Activated CD8-positive, alpha-beta T cell treated with anti-CD3 and anti-CD28 coated beads for 36 hours (primary cell): ENCODE measurements at regions not wholly inside any gene's neighbourhood (a gene's known extent, or its start where the extent isn't known, plus 50 kb on each side); places are given as distances from the start of the nearest gene placed in this dataset.

Experiments
- ATAC-seq: fragments of 200-7000 bp; cut with Tn5 transposase; one replicate; pipeline ENCODE4 v1.10.0; 2021; ENCODE audit warnings: mild to moderate bottlenecking, moderate library complexity
- CTCF ChIA-PET: fragments of 350-600 bp; sonication (Branson Sonifier 250); formaldehyde crosslinking; loops from one replicate; lab custom pipeline; 2021; ENCODE audit warnings: antibody characterized with exemption; lab: Charles Lee
- POLR2A ChIA-PET: fragments of 350-600 bp; sonication (Branson Sonifier 250); formaldehyde crosslinking; loops from one replicate; lab custom pipeline; 2021; ENCODE audit warnings: antibody characterized with exemption; lab: Charles Lee
- DNase-seq: peaks from one replicate; pipeline ENCODE4 v3.0.0-alpha.2; 2020
- H3K27ac Mint-ChIP-seq: one replicate; pipeline ENCODE4 v1.8.0; 2021; ENCODE audit warnings: mild to moderate bottlenecking, mixed read lengths
- H3K27me3 Mint-ChIP-seq: one replicate; pipeline ENCODE4 v1.8.0; 2021; ENCODE audit warnings: mixed read lengths
- H3K36me3 Mint-ChIP-seq: one replicate; pipeline ENCODE4 v1.8.0; 2021; ENCODE audit warnings: low read depth, mixed read lengths
- H3K4me1 Mint-ChIP-seq: one replicate; pipeline ENCODE4 v1.8.0; 2021; ENCODE audit warnings: low read depth, mixed read lengths
- H3K4me3 Mint-ChIP-seq: one replicate; pipeline ENCODE4 v1.8.0; 2021; ENCODE audit warnings: mild to moderate bottlenecking, moderate library complexity, mixed read lengths
- H3K9me3 Mint-ChIP-seq: one replicate; pipeline ENCODE4 v1.8.0; 2021; ENCODE audit warnings: mixed read lengths
- CTCF ChIP-seq: fragments of 200-600 bp; IDR thresholded peaks from one replicate; pipeline ENCODE4 v1.8.0; 2022; ENCODE audit warnings: antibody characterized with exemption, mild to moderate bottlenecking
- intact Hi-C: fragments of 100-400 bp; cut with micrococcal nuclease; formaldehyde crosslinking; loops from one replicate; pipeline ENCODE4 v1.10.0; 2022

GRCh38 chr4:74670583-74670982 lies 123.7 kb downstream of the BTC start:
- H3K9me3 Mint-ChIP-seq, result no peaks in the 10 kb centered on the region
- DNase-seq, result no peak
- ChIA-PET POLR2A (no interaction called here), CTCF (interaction anchor here (0.9 to 2.3 kb wide), 6 partner anchors 34 to 442 kb away, joined by 3 to 19 read pairs (median 4); no protein-coding TSS in a partner anchor)
- intact Hi-C loops, result loop anchor here (5.0 to 10.0 kb wide), 4 partner anchors 136 to 446 kb away; no protein-coding TSS in a partner anchor
- no peak for ATAC-seq
- TF ChIP-seq CTCF, result no peak
- H3K27ac Mint-ChIP-seq, result no peak overlapping the region
- H3K36me3 Mint-ChIP-seq, result no peaks in the 10 kb centered on the region
- H3K27me3 Mint-ChIP-seq, result peaks cover 8% of the 10 kb centered on the region
- H3K4me1 Mint-ChIP-seq, result no peaks in the 10 kb centered on the region
- no peak overlapping the region for H3K4me3 Mint-ChIP-seq

DNA sequence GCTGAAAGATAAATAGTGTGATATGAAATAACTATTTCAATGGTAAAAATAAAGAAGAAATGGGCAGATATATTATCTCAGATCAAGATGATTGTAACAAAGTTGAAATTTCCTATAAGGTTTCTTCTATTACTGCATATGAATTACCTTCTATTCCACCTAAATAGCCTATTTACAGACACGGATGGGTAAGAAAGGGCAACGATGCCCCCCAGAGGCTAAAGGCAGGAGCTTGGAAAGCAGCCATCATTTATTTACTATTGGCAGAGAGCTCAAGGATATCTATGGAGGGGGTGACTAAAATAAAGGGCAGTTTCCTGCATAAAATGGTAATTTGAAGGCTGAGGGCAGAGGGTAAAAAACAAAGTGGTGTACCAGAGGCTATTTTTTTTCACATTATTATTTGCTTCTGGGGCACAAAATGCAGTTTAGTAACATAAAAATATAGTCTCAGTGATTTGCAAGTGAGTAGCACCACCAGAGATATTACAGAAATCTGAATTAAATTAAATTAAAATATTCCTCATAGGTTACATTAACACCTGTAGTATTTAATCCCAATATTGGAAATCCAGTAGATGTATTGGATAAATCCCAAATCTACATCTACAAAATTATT lies 123.1 kb downstream of the BTC start:
- Mint-ChIP-seq H3K27me3 (peaks cover 9% of the 10 kb centered on the region), H3K4me1 (no peaks in the 10 kb centered on the region), H3K9me3 (no peaks in the 10 kb centered on the region), H3K36me3 (no peaks in the 10 kb centered on the region), H3K27ac (no peak overlapping the region), H3K4me3 (no peak overlapping the region)
- POLR2A ChIA-PET, result no interaction called here
- ATAC-seq, result peak; percentile 73
- CTCF ChIA-PET, result interaction anchor here (0.6 to 2.3 kb wide), 19 partner anchors 10 to 445 kb away, joined by 3 to 19 read pairs (median 3); no protein-coding TSS in a partner anchor
- DNase-seq, result peak; percentile 70
- intact Hi-C loops, result loop anchor here (5.0 to 10.0 kb wide), 4 partner anchors 136 to 446 kb away; no protein-coding TSS in a partner anchor
- TF ChIP-seq CTCF, result peak; percentile 62

DNA sequence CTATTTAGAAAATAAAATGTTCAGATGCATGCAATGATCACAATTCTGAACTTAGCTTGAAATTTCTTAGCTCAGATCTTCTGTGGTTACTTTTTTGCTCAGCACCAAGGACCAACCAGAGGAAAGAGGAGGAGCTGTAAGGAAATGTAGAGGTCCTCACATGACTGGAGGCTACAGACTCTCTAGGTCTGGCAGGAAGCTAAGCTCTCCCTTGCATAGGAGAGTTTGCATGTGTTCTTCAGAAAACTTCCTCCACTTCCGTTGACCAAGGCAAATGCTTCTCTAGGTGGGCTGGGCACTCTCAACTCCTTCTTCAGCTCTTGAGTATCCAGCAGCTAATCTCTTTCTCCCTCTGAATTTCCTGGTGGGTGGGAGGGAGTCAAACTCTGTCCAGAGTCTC lies 119.6 kb downstream of the BTC start:
- no peak for DNase-seq
- no peak for ATAC-seq
- no peaks in the 10 kb centered on the region for H3K36me3 Mint-ChIP-seq
- POLR2A ChIA-PET, result no interaction called here
- CTCF ChIA-PET, result interaction anchor here (1.0 to 2.5 kb wide), 16 partner anchors 9 to 446 kb away, joined by 3 to 15 read pairs (median 4); partner anchors contain the start of gene AREG
- TF ChIP-seq CTCF, result no peak
- no peaks in the 10 kb centered on the region for H3K9me3 Mint-ChIP-seq
- intact Hi-C loops, result loop anchor here (5.0 to 10.0 kb wide), 4 partner anchors 140 to 450 kb away; no protein-coding TSS in a partner anchor
- no peaks in the 10 kb centered on the region for H3K4me1 Mint-ChIP-seq
- H3K4me3 Mint-ChIP-seq, result no peak overlapping the region
- peaks cover 12% of the 10 kb centered on the region for H3K27me3 Mint-ChIP-seq
- no peak overlapping the region for H3K27ac Mint-ChIP-seq

GRCh38 chr4:74675673-74676279 lies 118.5 kb downstream of the BTC start:
- CTCF ChIA-PET, result interaction anchor here (0.7 to 2.5 kb wide), 14 partner anchors 10 to 447 kb away, joined by 3 to 15 read pairs (median 4); no protein-coding TSS in a partner anchor
- peaks cover 8% of the 10 kb centered on the region for H3K27me3 Mint-ChIP-seq
- H3K4me1 Mint-ChIP-seq, result no peaks in the 10 kb centered on the region
- H3K27ac Mint-ChIP-seq, result no peak overlapping the region
- ATAC-seq, result no peak
- no peaks in the 10 kb centered on the region for H3K36me3 Mint-ChIP-seq
- intact Hi-C loops, result loop anchor here (10.0 kb wide), 2 partner anchors 141 to 451 kb away; no protein-coding TSS in a partner anchor
- TF ChIP-seq CTCF, result peak; percentile 72
- H3K4me3 Mint-ChIP-seq, result no peak overlapping the region
- H3K9me3 Mint-ChIP-seq, result no peaks in the 10 kb centered on the region
- DNase-seq, result peak; percentile 4
- POLR2A ChIA-PET, result no interaction called here
